Non-pigmented ciliary epithelial cell (primary cell): ENCODE measurements at regions not wholly inside any gene's neighbourhood (a gene's known extent, or its start where the extent isn't known, plus 50 kb on each side); places are given as distances from the start of the nearest gene placed in this dataset.
"Not testable (repeated sequence)": the region's sequence is repeated elsewhere in the genome, so short reads cannot be mapped to it uniquely, and the experiment has no call there.

Source experiments
- DNase-seq: peaks from one replicate; pipeline ENCODE4 v3.0.0-alpha.2; 2010; ENCODE audit warnings: low read depth

DNA sequence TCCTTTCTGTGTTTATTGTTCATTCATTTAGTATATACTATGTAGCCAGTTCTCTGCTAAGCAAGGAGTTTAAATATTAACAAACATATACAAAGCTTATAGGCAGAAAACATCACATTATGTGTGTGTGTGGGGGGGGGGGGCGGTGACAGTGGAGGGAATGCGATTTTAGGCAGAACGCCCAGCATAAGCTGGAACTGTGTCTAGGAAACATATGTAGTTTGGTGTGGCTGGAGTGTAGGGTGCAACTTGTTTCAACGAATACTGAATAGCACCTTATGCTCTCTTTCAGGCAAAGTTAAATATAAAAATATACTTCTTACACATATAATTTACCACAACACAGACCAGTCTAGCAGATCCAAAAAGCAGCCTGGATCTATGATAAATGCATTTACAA lies 980.6 kb downstream of the SLC6A15 start:
- DNase-seq = no peak

DNA sequence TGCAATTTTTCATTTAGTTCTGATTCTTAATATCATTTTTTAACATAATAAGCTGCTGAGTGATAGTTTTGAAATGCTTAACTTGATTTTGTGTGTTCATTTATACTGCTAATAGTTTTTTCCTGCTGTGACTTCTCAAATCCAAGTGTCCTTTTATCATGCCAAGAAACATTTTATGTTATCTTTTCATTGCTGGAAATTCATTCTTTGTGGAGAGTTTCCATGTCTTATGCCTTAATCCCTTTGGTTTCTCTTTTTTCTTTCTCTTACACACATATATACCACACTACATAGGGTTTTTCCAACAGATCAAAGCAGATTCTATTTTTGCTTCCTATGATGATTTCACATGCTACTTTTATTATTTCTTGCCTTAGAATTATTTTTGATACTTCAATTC lies 981.1 kb downstream of the SLC6A15 start:
- DNase-seq = no peak

DNA sequence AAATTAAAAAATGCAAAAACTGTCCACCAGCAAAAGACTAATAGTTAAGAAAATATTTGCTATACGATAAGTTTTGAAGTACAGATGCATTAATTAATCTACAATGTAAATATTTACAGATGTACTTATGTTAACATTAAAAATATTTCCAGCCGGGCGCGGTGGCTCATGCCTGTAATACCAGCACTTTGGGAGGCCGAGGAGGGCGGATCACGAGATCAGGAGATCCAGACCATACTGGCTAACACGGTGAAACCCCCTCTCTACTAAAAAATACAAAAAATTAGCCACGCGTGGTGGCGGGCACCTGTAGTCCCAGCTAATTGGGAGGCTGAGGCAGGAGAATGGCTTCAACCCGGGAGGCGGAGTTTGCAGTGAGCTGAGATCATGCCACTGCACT lies 982.8 kb downstream of the SLC6A15 start:
- not testable (repeated sequence) for DNase-seq

DNA sequence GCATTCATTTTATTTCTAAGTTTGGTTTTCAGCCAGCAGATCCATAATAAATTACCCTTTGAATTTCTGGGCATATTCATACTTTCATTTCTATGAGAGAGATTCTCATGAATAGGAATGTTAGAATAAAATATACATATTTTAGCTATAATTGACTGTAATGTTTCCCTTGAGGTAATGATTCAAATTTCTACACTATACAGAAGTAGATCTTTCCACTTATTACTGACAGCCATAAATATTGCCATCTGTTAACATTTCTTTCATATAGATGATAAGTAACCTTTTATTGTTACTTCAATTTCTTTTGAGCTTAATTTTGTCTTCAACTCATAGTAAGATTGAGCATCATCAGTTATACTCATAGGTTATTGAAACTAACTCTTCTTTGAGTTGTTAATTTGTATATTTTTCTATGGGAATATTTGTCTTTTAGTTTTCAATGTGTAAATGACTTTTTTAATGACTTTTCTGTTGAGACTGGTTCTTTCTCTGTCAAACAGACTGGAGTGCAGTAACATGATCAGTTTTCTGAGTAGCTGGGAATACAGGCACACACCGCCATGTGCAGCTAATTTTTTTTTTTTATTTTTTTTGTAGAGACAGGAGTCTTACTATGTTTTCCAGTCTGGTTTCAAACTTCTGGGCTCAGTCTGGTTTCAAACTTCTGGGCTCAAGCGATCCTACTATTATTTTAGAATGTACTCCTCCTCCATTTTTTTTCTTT lies 991.6 kb downstream of the SLC6A15 start:
- DNase-seq = no peak

DNA sequence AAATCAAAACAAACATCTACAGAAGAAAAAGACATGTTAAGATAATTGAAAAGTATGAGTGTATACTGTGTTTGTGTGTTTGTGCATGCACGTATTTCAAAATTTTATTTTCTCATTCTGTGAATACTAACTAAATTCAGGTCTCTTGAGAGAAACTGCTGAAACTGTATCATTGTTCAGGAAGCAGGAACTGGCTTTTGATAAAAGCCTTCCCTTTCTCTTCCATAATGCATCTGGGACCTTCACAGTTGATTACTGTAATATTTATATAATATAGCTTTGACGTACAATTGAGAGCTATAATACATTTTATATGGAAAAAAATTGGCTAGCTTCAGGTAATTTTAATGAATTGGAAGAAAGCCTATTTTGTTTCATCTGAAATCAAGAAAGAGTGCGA lies 993.5 kb downstream of the SLC6A15 start:
- DNase-seq = no peak

DNA sequence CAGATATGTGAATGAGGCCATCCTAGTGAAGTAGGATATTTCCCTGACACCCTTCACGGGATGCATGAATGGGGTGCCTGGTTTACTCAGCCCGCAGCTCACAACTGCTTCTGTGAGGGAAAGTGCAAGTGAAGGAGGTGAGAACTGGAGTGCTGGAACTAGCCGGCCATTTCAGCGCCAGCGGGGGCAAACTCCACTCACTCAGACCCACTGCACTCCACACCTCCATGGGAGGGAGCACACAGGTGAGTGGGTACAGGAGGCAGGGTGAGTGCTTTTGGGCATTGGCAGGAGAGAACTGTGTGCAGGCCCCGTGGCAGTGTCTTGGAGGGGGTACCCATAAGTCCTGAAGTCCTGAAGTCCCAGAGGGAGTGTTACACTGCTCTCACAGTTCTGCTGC lies 1008.4 kb downstream of the SLC6A15 start:
- DNase-seq = no peak

DNA sequence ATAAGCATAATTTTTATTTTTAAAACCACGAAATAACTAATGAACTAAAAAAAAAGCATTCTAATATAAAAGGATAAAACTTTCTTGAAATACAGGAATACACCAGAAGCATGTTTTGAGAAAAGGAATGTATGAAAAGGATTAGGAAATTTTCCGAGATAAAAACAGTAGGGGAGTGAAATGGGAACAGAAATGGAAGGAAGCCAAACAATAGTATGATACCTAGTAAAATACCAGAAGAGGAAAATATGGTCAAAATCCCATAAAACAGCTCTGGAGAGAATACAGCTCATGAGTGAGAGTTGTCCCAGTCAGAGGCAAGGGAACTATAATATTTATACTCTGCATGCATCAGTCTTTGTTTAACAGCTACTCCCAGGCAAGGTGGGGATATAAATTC lies 1016.2 kb downstream of the SLC6A15 start:
- no peak for DNase-seq

DNA sequence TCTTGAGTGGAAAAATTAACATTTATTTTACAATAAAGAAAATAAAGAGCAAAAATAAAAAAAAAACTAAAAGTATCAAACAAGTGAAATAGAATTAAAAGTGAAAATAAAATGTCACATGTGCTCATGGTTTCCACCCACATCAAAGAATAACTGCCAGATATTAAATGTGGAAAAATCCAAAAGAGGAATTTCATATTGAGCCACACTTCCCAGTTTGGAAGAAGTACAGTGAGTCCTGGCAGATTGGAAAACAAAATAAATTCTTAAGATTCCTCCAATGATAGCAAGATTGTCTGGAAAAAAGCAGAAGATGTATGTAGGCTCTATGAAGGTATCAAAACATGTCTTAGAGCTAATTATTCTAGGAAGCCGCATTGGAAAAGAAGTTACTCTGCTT lies 1019.5 kb downstream of the SLC6A15 start:
- DNase-seq = no peak

DNA sequence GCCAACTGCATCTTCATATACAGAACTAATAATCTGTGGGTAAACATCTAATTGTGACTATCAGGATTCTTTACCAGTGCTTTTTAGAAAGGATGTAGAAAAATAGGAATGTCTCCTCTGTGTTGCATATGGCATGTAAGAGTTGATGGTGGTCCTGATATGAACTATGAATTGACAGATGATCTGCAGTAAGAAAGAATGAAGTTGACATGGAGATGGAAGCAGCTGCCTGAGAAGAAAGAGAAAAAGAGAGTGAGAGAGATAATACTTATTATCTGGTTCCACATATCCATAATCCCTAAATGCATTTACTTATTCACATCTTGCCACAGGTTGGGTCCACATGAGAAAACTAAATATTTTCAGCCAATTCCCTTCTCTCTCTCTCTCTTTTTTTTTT lies 1022.9 kb downstream of the SLC6A15 start:
- DNase-seq = no peak

DNA sequence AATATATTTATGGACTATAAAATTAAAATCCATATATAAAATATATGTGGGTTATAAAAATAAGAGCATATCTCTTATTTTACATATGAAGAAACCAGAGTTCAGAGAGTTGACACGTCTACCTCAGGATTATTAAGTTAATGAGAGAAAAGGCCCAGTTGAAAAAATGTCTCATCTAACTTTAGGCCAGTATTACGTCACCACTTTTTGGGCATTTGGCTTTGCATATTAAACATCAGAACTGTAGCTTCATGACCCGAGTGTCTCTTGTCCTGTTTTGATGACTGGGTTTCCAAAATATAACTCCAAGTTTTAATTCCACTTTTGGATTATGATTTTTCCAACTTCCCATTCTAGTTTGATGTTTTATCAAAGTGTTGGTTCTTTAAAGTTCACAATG lies 1026.1 kb downstream of the SLC6A15 start:
- no peak for DNase-seq

DNA sequence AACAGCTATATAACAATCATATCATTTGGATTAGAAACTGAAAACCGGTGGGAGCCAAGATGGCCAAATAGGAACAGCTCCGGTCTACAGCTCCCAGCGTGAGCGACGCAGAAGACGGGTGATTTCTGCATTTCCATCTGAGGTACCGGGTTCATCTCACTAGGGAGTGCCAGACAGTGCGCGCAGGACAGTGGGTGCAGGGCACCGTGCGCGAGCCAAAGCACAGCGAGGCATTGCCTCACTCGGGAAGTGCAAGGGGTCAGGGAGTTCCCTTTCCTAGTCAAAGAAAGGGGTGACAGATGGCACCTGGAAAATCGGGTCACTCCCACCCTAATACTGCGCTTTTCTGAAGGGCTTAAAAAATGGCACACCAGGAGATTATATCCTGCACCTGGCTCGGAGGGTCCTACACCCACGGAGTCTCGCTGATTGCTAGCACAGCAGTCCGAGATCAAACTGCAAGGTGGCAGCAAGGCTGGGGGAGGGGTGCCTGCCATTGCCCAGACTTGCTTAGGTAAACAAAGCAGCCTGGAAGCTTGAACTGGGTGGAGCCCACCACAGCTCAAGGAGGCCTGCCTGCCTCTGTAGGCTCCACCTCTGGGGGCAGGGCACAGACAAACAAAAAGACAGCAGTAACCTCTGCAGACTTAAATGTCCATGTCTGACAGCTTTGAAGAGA lies 1041.5 kb downstream of the SLC6A15 start:
- not testable (repeated sequence) for DNase-seq

DNA sequence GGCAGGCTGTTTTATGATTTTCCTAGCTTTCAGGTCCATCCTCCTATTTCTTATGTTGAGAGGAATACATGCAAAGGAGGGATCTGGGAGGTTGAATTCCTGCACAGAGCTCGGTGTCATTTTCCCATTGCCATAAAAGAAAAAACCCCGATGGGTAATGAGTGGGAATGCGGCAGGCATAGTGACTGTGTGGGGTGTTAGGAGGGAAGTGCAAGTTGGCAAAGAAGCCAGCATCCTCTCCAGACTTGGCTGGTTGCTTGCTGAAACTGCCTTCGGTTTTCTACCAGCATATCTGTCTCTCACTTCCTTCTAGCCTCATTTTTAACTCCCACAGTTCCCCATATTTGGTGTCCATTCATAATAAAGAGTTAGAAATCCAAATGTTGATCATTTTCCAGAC lies 1046.1 kb downstream of the SLC6A15 start:
- DNase-seq = no peak

DNA sequence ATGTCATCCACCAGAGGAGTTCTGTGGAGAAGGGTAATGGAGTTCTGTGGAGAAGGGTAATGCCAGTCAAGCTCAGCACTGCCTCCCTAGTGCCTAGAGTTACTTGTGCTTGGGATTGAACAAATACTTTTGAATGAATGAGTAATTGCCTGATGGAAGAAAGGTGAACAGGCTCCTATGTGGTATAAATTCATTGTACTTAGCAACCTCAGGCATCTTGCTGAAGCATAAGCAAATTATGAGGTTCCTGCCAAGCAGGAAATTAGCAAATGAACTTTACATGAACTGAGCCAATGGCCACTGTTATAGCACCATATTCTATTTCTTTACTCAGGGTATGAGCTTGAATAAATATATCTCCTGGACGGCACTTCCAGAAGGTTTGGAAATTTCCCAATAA lies 1047.2 kb downstream of the SLC6A15 start:
- DNase-seq = no peak

DNA sequence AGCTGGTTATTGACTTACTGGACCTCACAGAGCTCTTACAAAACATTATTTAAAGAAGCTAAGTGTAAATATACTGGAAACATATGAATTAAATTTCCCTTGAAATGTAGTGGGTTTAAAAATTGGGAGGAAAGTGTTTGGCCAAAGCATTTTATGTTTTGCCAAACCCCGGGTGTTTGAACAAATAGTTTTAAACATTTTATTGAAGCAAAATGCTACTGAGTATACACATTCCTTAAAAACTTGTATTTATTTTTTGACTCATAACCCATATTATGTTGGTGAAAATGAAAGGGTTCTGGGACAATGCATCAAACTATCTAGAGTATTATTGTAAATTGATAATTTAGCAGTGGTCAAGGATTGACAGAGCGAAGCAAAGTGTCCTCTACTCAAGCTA lies 1048.5 kb downstream of the SLC6A15 start:
- DNase-seq = no peak

DNA sequence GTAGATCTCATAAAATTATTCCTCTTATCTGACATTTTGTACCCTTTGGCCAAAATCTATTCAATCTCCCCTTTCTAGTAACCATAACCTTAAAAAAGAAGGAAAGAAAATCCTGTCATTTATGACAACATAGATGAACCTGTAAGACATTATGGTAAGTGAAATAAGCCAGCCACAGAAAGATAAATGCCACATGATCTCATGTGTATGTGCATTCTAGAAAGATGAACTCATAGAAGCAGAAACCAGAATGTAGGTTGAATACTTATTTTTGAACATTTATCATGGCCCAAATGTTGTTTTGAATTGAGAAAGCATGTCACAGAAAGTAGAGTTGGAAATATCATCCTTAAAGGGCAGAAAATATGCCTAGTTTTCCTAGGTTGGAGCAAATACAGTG lies 1053.6 kb downstream of the SLC6A15 start:
- DNase-seq = no peak

DNA sequence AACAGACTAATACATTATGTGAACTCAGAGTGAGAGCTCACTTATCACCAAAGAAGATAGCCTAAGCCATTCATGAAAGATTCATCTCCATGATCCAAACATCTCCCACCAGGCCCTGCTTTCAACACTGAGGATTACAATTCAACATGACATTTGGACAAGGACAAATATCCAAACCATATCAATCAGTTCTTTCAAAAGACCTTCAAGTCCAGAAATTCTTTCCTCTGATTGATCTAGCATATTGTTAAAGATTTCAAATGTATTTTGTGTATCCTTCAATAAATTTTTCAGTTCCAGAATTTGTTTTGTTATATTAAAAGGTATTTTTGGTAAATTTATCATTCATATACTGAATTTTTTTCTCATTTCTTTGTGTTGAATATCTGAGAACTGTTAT lies 1055.8 kb downstream of the SLC6A15 start:
- no peak for DNase-seq

DNA sequence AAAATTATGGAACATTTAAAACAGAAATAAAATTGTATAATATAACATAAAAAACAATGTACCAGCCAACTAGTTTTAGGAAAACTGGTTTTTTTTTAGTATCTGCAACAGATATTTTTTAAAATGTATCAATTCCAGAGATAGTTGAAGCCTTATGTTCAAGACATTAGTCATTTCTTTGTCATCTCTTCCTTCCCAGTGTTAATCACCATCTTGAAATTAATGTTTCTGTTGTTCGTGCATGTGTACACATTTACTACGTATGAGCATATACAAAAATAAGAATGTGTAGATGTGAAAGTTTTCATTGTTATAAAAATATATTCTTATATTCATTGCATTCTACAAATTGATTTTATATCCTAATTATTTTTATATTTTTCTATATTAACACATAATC lies 1062.1 kb downstream of the SLC6A15 start:
- no peak for DNase-seq

DNA sequence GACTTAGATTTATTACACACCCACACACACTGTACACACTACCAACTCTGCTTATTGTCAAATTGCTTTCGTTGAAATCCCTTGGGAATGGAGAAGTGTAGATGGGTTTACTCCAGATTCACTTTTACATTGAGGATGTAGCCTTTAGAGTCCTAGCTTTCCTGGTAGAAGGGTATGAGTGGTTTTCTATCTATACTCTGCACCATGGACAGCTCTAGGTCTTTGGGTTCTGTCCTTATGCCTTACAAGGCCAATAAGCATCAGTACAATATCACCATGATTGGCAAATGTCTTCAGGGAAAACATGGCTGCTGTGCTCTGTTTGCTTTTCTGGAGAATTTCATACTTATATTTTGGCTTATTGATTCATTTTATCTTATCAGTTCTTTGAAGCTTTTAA lies 1063.9 kb downstream of the SLC6A15 start:
- DNase-seq = no peak

DNA sequence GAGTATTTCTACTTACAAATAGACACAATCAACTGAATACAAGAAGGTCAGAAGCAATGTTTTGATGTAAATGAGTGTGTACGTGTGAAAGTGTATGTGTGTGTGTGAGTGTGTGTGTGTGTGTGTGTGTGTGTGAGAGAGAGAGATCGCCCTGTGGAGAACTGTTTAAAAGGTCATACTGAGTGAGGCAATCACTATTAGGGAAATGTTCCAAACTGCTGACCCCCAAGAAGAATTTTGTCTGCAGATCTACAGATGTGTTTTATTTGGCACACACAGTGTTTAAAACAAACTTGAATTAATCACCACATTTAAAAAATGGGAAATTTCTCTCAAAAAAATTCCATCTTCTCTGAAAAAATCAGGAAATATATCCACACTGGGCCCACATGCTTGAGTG lies 1069.1 kb downstream of the SLC6A15 start:
- DNase-seq = no peak

DNA sequence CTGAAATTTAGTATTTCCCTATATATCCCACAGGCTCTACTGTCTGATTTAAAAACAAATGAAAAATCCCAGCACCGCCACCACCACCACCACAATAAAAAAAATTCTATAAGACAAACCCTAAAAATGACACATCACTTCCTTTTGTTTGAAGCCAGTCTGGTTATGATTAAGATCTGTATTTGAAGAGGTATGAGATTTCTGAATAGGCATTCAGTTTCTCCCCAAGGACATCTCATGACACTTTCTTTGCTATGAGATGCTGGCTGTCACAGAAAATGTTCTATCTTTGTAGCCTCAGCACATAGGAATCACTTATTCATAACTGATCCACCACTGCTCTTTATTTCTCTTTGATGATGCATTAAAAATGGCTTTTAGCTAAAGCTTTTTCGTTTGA lies 1071.0 kb downstream of the SLC6A15 start:
- DNase-seq = no peak

DNA sequence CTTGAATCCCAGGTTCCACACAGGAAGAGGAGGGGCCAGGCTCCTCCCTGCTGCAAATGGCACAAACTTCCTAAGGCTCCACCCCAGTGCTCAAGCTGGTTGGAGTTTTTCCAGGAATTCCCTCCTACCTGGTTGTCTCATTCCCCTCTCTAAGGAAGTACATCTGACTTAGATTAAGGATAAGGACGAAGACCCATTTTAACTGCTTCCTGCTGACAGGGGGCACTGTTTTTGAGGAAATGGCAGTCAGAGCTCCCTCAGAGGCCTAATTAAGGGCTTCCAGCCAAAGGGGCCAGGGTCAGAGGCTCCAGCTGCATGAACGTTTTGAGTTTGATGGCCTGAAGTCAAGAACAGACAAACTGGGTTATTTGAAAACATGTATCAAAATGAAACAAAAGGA lies 1084.7 kb downstream of the SLC6A15 start:
- DNase-seq = no peak

DNA sequence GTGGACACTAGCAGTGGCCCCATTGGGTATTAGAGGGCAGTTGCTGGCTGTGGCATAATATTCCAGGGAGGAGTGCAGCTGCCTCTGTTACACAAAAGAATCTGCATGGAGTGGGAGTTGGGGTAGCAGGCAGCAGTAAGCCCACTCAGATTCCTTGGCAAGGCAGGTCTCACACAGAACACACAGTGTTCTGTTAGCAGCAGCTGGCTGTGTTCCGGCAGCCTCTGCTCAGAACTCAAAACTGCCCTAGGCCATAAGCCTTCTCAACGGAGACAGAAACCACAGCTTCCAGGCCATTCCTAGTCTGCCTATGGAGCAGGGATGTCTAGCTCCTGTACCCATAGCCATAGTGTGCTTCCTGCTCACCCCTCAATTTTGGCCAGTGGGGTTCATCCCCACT lies 1085.4 kb downstream of the SLC6A15 start:
- no peak for DNase-seq

DNA sequence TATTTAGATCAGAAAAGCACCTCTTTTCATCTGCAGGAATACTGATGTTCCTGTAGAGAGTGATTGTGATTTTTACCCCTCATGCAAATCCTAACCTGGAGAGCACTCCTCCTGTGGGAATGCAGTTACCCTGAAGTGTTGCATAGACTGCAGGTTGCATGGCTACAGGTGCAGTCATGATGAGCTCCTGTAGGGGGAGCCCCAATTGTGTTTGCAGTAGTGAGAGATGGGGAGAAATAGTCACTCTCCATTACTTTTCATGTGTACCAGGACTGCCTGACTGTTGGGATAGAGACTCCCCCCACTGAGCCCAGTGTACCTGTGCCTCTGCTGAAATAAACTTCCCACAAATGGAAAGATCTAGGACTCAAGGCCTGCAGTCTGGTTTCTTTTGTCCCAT lies 1086.5 kb downstream of the SLC6A15 start:
- DNase-seq = no peak

DNA sequence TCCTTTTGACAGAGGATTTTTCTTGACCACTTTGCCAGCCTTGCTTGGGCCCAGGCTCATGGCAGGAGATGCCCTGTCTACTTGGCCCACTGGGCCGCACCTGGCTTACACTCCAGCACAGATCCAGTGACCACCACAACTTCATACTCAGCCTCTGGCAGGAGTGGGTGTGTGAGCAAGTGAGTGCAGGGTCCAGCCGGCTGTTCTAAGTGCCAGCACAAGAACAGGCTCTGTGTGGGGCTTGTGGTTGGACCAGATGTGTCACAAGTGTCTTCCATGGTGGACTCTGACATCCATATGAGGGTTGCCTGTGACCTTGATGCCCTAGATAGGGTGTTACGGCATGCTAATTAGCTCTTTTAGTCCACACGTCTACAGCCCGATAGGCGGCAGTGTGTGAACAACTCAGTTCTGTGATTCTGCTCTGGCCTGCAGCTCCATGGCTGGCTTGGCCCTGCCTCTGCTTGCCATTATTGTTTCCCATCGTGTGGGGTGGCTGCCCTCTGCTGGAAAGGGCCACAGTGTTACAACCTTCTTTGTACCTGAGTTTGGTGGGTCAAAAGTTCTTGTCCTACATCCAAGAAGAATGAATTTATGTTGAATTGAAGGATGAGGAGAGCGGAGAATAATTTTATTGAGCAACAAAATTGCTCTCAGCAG lies 1089.1 kb downstream of the SLC6A15 start:
- DNase-seq = no peak
